HEK293 (cell line): ENCODE measurements at regions not wholly inside any gene's neighbourhood (a gene's known extent, or its start where the extent isn't known, plus 50 kb on each side); places are given as distances from the start of the nearest gene placed in this dataset.

Experiments
- CTCF ChIA-PET: fragments of 350-600 bp; formaldehyde crosslinking; extraction: SDS; loops from one replicate; lab custom pipeline; 2021; ENCODE audit warnings: antibody characterized with exemption; lab: Yijun Ruan, JAX
- POLR2A ChIA-PET: fragments of 300-600 bp; formaldehyde crosslinking; extraction: SDS; loops from one replicate; lab custom pipeline; 2020; ENCODE audit warnings: antibody characterized with exemption, inconsistent platforms; lab: Yijun Ruan, JAX
- H3K27ac ChIP-seq: fragments of 200-500 bp; sonication (Bioruptor generic); 2 replicates; pipeline ENCODE4 v1.5.1; 2014; ENCODE audit warnings: low read depth, low read length, control low read depth, inconsistent platforms; ENCODE audit errors: extremely low read depth
- H3K36me3 ChIP-seq, 2 experiments: fragments of 200-500 bp in 1 of 2; sonication (Bioruptor generic) in 1 of 2; 1 replicate in 1 of 2; 2 replicates in 1 of 2; pipeline ENCODE4 v1.5.1; 2014 to 2017; ENCODE audit warnings: inconsistent platforms in 2 of 2, low read length in 2 of 2; ENCODE audit not compliant: control insufficient read depth in 2 of 2, insufficient read depth in 1 of 2
- H3K4me1 ChIP-seq: fragments of 200-500 bp; sonication (Bioruptor generic); 2 replicates; pipeline ENCODE4 v1.5.1; 2014; ENCODE audit warnings: mild to moderate bottlenecking, low read length, inconsistent platforms; ENCODE audit not compliant: control insufficient read depth, insufficient read depth
- H3K4me3 ChIP-seq: 2 replicates; pipeline ENCODE4 v1.5.1; 2011; ENCODE audit warnings: low read depth, mild to moderate bottlenecking, control low read depth, low read length, moderate library complexity
- H3K9me3 ChIP-seq: fragments of 200-500 bp; sonication (Bioruptor generic); 2 replicates; pipeline ENCODE4 v1.5.1; 2014; ENCODE audit warnings: low read depth, low read length, inconsistent platforms; ENCODE audit not compliant: control insufficient read depth, insufficient read depth
- GLIS1 ChIP-seq: fragments of 450-650 bp; formaldehyde crosslinking; IDR thresholded peaks from 2 replicates; pipeline ENCODE4 v1.5.1; 2016; ENCODE audit warnings: missing biosample characterization, missing genetic modification characterization
- HIC1 ChIP-seq: fragments of 450-650 bp; formaldehyde crosslinking; IDR thresholded peaks from 2 replicates; pipeline ENCODE4 v1.5.1; 2016; ENCODE audit warnings: missing biosample characterization, missing genetic modification characterization
- HOXA7 ChIP-seq: sonication (generic); formaldehyde crosslinking; IDR thresholded peaks from 2 replicates; pipeline ENCODE4 v1.8.1; 2022; ENCODE audit warnings: missing genetic modification reagents, borderline replicate concordance
- IKZF3 ChIP-seq: fragments of 450-650 bp; IDR thresholded peaks from 2 replicates; pipeline ENCODE4 v1.5.0; 2018; ENCODE audit warnings: missing biosample characterization, mild to moderate bottlenecking, missing genetic modification characterization, moderate library complexity
- MZF1 ChIP-seq: fragments of 450-650 bp; formaldehyde crosslinking; IDR thresholded peaks from 2 replicates; pipeline ENCODE4 v1.5.1; 2017; ENCODE audit warnings: missing biosample characterization, missing genetic modification characterization, borderline replicate concordance
- PRDM10 ChIP-seq: fragments of 450-650 bp; formaldehyde crosslinking; IDR thresholded peaks from 2 replicates; pipeline ENCODE4 v1.5.1; 2016; ENCODE audit warnings: missing biosample characterization, missing genetic modification characterization
- SCRT2 ChIP-seq: fragments of 450-650 bp; formaldehyde crosslinking; IDR thresholded peaks from 2 replicates; pipeline ENCODE4 v1.5.1; 2016; ENCODE audit warnings: missing biosample characterization, missing genetic modification characterization
- WT1 ChIP-seq: fragments of 450-650 bp; formaldehyde crosslinking; IDR thresholded peaks from 2 replicates; pipeline ENCODE4 v1.5.1; 2016; ENCODE audit warnings: missing biosample characterization, missing genetic modification characterization
- ZBTB26 ChIP-seq: fragments of 450-650 bp; formaldehyde crosslinking; optimal IDR thresholded peaks from 2 replicates; pipeline ENCODE3; 2016; ENCODE audit warnings: missing biosample characterization, mild to moderate bottlenecking, missing genetic modification characterization
- ZBTB44 ChIP-seq: fragments of 450-650 bp; IDR thresholded peaks from 2 replicates; pipeline ENCODE4 v1.5.1; 2018; ENCODE audit warnings: missing biosample characterization, mild to moderate bottlenecking, missing genetic modification characterization
- ZEB2 ChIP-seq: fragments of 450-650 bp; formaldehyde crosslinking; IDR thresholded peaks from 2 replicates; pipeline ENCODE4 v1.5.1; 2016; ENCODE audit warnings: missing biosample characterization, missing genetic modification characterization
- ZNF2 ChIP-seq: fragments of 450-650 bp; formaldehyde crosslinking; IDR thresholded peaks from 2 replicates; pipeline ENCODE4 v1.5.1; 2016; ENCODE audit warnings: missing biosample characterization, missing genetic modification characterization
- ZNF221 ChIP-seq: fragments of 450-650 bp; formaldehyde crosslinking; IDR thresholded peaks from 2 replicates; pipeline ENCODE4 v1.5.1; 2017; ENCODE audit warnings: missing biosample characterization, missing genetic modification characterization, borderline replicate concordance
- ZNF223 ChIP-seq: fragments of 450-650 bp; formaldehyde crosslinking; IDR thresholded peaks from 2 replicates; pipeline ENCODE4 v1.5.1; 2016; ENCODE audit warnings: missing biosample characterization, missing genetic modification characterization
- ZNF335 ChIP-seq: fragments of 450-650 bp; formaldehyde crosslinking; conservative IDR thresholded peaks from 2 replicates; pipeline ENCODE4 v1.5.1; 2016; ENCODE audit warnings: missing biosample characterization, missing genetic modification characterization
- ZNF404 ChIP-seq: fragments of 450-650 bp; formaldehyde crosslinking; IDR thresholded peaks from 2 replicates; pipeline ENCODE4 v1.5.1; 2017; ENCODE audit warnings: missing biosample characterization, missing genetic modification characterization
- ZNF423 ChIP-seq: fragments of 450-650 bp; formaldehyde crosslinking; IDR thresholded peaks from 2 replicates; pipeline ENCODE4 v1.5.1; 2016; ENCODE audit warnings: missing biosample characterization, missing genetic modification characterization
- ZNF544 ChIP-seq: fragments of 450-650 bp; formaldehyde crosslinking; IDR thresholded peaks from 2 replicates; pipeline ENCODE4 v1.5.0; 2017; ENCODE audit warnings: missing biosample characterization, missing genetic modification characterization
- ZNF580 ChIP-seq: fragments of 450-650 bp; formaldehyde crosslinking; IDR thresholded peaks from 2 replicates; pipeline ENCODE4 v1.5.1; 2016; ENCODE audit warnings: missing biosample characterization, missing genetic modification characterization
- ZNF639 ChIP-seq: fragments of 450-650 bp; formaldehyde crosslinking; IDR thresholded peaks from 2 replicates; pipeline ENCODE4 v1.5.1; 2016; ENCODE audit warnings: missing biosample characterization, missing genetic modification characterization
- ZNF664 ChIP-seq: fragments of 450-650 bp; formaldehyde crosslinking; IDR thresholded peaks from 2 replicates; pipeline ENCODE4 v1.5.1; 2016; ENCODE audit warnings: missing biosample characterization, missing genetic modification characterization
- ZNF768 ChIP-seq: fragments of 450-650 bp; formaldehyde crosslinking; IDR thresholded peaks from 2 replicates; pipeline ENCODE4 v1.5.1; 2018; ENCODE audit warnings: missing biosample characterization, mild to moderate bottlenecking, missing genetic modification characterization
- ZNF837 ChIP-seq: fragments of 450-650 bp; formaldehyde crosslinking; IDR thresholded peaks from 2 replicates; pipeline ENCODE4 v1.5.1; 2016; ENCODE audit warnings: missing biosample characterization, missing genetic modification characterization
- ZNF843 ChIP-seq: fragments of 450-650 bp; formaldehyde crosslinking; IDR thresholded peaks from 2 replicates; pipeline ENCODE4 v1.5.1; 2016; ENCODE audit warnings: missing biosample characterization, missing genetic modification characterization
- ZSCAN30 ChIP-seq: fragments of 450-650 bp; IDR thresholded peaks from 2 replicates; pipeline ENCODE4 v1.5.1; 2018; ENCODE audit warnings: missing biosample characterization, mild to moderate bottlenecking, missing genetic modification characterization, moderate library complexity

GRCh38 chr12:98262902-98263301, 252.5 kb upstream of the TMPO start (continued):
- TF ChIP-seq HOXA7 (CRISPR knock-in tag) (no peak), ZSCAN30 (no peak), PRDM10 (tag by site-specific recombination) (no peak), ZNF404 (tag by site-specific recombination) (no peak), SCRT2 (tag by site-specific recombination) (no peak), WT1 (no peak), ZEB2 (tag by site-specific recombination) (no peak), ZNF639 (tag by site-specific recombination) (no peak), ZNF423 (tag by site-specific recombination) (no peak), HIC1 (no peak), ZNF2 (tag by site-specific recombination) (no peak), ZNF223 (tag by site-specific recombination) (no peak)
- TF ChIP-seq, all 188 proteins: peak for 0

GRCh38 chr12:98274430-98275130, 240.8 kb upstream of the TMPO start:
- Histone ChIP-seq H3K36me3 (no peaks in the 10 kb centered on the region), H3K9me3 (no peaks in the 10 kb centered on the region), H3K4me1 (no peaks in the 10 kb centered on the region), H3K27ac (no peak overlapping the region), H3K4me3 (no peak overlapping the region)
- ChIA-PET CTCF (no interaction called here), POLR2A (no interaction called here)
- TF ChIP-seq ZNF837 (tag by site-specific recombination) (no peak), ZNF423 (tag by site-specific recombination) (no peak), SCRT2 (tag by site-specific recombination) (no peak), GLIS1 (tag by site-specific recombination) (no peak), ZNF221 (tag by site-specific recombination) (no peak), ZNF768 (tag by site-specific recombination) (no peak), ZBTB44 (tag by site-specific recombination) (no peak), ZNF664 (tag by site-specific recombination) (no peak), ZNF335 (no peak), ZNF580 (no peak), ZNF843 (tag by site-specific recombination) (no peak), ZBTB26 (tag by site-specific recombination) (no peak), ZNF544 (no peak), IKZF3 (no peak), MZF1 (tag by site-specific recombination) (no peak), HOXA7 (CRISPR knock-in tag) (no peak)
